ENCODE measurements at regions not wholly inside any gene's neighbourhood (a gene's known extent, or its start where the extent isn't known, plus 50 kb on each side); places are given as distances from the start of the nearest gene placed in this dataset.

DNA sequence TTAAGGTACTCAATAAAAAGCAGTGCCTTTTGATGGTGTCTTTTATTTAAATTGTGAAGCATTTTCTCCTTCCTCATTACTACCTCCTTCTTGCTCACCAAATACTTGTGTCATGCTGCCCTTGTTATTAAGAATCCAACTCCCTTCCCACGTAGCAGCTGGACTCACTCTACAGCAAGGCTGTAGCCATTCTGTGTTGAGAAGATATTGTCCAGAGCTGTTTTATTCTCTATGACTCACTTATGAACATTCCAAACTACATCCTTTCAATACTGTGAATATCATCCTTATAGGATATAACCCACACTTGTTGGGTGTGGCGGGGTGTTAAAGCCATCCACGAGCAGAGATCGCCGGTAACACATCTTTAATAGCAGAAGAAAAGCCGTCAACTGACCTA, 1671.5 kb upstream of the SLC10A2 start:
- DNase-seq (ENCODE audit: low read depth in 1 of 2, low spot score in 1 of 2), result no peak

DNA sequence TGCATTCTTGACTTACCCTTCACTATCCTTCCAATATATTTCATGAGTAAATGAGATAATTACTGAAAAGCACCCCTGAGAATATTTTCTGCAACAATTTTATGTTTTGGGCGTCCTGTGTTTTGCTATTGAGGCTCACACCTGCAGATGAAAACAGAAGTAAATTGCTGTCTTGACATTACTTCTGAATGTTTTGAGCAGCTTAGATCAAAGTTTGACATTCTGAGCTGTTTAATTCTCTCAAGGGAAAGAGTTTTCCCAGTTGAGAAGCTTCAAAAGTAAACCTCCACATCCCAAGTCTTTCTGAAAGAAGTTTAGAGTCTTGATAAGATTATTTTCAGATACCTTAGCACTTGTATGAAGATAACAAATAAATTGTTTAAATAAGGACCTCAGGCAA, 1667.2 kb upstream of the SLC10A2 start:
- DNase-seq (ENCODE audit: low read depth in 1 of 2, low spot score in 1 of 2), result no peak

DNA sequence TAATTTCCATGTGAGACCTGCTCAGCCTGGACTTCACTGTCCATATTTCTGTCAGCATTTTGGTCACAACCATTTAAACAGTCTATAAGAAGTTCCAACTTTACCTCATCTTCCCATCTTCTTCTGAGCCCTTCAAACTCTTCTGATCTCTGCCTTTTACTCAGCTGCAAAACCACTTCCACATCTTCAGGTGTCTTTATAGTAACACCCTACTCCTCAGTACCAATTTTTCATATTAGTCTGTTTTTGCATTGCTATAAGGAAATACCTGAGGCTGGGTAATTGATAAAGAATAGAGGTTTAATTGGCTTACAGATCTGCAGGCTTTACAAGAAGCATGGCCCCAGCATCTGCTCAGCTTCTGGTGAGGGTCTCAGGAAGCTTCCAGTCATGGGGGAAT, 1648.9 kb upstream of the SLC10A2 start:
- no peak for DNase-seq (ENCODE audit: low read depth in 1 of 2, low spot score in 1 of 2)

GRCh38 chr13:104705031-104705750, 1639.0 kb upstream of the SLC10A2 start:
- DNase-seq (ENCODE audit: low read depth in 1 of 2, low spot score in 1 of 2), result no peak

GRCh38 chr13:104701591-104701990, 1635.4 kb upstream of the SLC10A2 start:
- DNase-seq (ENCODE audit: low read depth in 1 of 2, low spot score in 1 of 2), result no peak

- DNase-seq (ENCODE audit: low read depth in 1 of 2, low spot score in 1 of 2), result no peak
Observed at GRCh38 chr13:104694397-104694796, 1628.2 kb upstream of the SLC10A2 start.

DNA sequence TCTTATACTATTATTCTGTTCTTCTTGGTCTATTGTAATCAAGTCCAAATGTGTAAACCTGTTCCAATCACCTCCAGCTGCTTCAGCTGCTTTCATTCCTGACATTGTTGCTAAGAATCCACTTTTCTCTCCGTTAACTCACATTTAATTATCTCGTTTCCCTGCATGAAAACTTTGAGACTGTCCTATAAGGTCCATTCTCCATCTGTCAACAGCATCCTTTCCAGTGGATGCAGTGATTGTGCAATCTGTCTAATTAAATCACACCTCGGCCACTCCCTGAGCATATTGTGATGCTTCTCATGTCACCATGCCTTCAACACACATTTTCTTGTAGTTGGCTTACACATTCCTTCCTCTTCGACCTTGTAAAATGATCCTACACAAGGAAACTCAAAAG, 1626.9 kb upstream of the SLC10A2 start:
- DNase-seq (ENCODE audit: low read depth in 1 of 2, low spot score in 1 of 2), result no peak

DNA sequence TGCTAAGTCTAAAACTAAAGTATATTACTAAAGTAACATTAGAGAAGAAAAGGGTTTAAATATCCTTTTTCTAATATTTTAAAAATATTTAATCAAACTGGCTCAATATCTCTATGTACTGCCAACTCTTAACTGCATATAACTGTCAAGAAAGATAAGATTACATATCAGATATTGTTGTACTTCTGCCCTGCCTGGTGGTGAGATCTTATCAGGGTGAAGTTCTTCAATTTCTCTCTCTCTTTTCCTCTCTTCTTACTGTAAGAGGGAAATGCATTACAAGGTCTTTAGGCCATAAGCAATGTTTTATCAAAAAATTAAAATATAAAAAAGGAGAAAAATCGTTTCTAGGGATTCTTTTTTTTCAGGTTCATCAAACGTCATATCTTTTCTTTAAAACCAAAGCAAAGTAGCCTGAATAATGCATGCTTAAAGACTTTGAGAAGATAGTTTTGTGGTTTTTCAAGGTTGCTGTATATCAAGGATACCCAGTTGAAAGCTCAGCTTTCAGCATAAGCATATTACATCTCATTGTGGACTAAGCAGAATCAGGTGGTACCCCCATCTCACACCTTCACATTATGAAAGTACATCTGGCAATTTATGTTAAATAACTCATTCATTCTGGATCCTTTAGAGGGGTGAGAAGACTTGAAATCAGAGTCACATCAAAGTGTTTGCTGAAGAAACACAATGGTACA, 1625.7 kb upstream of the SLC10A2 start:
- no peak for DNase-seq (ENCODE audit: low read depth in 1 of 2, low spot score in 1 of 2)

DNA sequence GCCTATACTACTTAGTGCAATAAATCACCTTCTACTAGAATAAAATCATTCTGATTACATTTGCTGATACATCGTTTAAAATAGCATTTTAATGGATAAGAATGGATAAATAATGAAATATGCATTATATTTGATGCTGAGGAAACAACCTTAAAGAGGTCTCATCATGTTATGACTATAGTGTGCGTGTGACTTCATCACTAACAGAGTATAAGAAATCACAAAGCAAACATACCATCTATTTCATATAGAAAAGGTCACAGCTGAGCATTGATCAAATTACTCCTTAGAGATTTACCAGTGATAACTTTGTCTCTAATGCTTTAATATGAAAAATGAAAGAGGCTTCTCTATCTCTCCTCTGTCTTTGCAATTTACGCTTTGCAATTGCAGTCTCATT, 1620.3 kb upstream of the SLC10A2 start:
- DNase-seq (ENCODE audit: low read depth in 1 of 2, low spot score in 1 of 2), result no peak

DNA sequence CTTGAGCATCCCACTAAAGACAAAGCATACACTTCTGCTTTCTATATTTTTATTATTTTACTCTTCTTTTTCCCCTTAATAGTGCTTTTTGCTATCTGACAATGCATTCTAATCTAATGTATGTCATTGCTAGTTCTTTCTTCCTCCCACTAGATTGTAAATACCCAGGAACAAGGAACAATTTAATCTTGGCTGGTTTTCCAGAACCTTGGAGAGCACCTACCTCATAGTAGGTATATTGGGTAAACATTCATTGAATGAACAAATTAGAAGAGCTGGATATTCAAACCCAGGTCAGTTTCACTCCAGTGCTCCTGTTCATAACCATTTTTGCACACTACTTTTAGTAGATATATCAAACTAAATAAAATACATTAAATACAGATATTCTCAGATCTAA, 1617.6 kb upstream of the SLC10A2 start:
- no peak for DNase-seq (ENCODE audit: low read depth in 1 of 2, low spot score in 1 of 2)

GRCh38 chr13:104678161-104678560, 1611.9 kb upstream of the SLC10A2 start:
- DNase-seq (ENCODE audit: low read depth in 1 of 2, low spot score in 1 of 2), result no peak

DNA sequence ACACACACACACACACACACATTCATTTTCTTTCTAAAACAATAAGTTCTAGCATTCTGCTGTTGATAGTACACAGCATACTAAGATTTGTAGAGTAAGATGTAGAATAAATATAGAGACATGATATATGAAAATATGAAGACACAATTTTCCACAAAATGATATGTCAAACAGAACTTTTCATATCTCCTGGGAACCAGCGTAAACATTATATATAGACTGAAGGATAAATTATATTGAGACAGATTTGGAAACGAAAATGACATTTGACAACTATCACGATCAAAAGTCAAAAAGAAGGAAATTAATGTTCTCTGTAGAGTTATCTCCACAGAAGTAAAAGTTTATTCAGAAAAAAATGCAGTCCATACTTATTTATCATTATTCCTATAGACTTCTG, 1605.7 kb upstream of the SLC10A2 start:
- DNase-seq (ENCODE audit: low read depth in 1 of 2, low spot score in 1 of 2), result no peak

DNA sequence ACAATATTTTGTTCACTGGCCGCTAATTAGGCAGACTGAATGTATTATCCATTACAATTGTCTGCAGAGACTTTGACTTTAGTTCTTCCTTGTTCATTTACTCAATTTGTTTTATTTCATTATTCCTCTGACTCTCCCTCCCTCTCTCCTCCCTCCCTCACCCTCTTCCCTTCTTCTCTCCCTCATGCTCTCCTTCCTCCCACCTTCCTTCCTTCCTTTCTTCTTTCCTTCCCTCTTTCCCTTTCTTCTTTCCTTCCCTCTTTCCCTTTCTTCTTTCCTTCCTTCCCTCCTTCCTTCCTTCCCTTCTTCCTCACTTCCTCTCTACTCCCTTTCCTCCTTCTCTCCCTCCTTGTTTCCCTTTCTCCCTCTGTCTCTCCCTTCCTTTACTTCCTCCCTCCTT, 1591.0 kb upstream of the SLC10A2 start:
- no peak for DNase-seq (ENCODE audit: low read depth in 1 of 2, low spot score in 1 of 2)

GRCh38 chr13:104650431-104650830, 1584.2 kb upstream of the SLC10A2 start:
- no peak for DNase-seq (ENCODE audit: low read depth in 1 of 2, low spot score in 1 of 2)

DNA sequence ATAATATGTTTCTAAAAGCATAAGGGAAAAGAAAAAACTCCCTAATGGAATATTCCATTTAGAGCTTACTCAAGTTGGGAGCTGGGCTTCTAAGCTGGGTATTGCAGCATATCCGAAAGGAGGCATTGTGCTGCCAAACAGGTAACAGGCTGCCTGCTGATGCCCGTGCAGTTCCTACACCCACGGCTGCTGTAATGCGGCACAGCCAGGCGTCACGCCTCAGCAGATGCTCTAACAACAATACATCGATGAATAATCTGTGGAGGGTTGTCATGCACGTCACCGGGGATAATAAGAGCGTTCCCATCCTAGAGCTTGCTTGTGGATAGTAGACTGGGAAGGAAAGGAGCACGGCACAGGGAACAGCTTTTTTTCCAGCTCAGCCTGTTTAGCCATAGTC, 1582.1 kb upstream of the SLC10A2 start:
- DNase-seq (ENCODE audit: low read depth in 1 of 2, low spot score in 1 of 2), result no peak

DNA sequence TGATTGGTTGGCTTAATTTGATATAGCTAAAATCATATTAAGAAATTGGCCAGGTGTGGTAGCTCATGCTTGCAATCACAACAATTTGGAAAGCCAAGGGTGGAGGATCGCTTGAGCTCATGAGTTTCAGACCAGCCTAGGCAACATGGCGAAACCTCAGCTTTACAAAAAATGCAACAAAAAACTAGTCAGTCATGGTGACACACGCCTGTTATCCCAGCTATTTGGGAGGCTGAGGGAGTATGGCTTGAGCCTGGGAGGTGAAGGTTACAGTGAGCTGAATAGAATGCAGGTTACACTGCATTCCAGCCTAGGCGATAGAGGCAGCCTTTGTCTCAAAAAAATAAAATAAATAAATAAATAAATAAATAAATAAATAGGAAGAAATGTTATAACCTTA, 1579.6 kb upstream of the SLC10A2 start:
- no peak for DNase-seq (ENCODE audit: low read depth in 1 of 2, low spot score in 1 of 2)

DNA sequence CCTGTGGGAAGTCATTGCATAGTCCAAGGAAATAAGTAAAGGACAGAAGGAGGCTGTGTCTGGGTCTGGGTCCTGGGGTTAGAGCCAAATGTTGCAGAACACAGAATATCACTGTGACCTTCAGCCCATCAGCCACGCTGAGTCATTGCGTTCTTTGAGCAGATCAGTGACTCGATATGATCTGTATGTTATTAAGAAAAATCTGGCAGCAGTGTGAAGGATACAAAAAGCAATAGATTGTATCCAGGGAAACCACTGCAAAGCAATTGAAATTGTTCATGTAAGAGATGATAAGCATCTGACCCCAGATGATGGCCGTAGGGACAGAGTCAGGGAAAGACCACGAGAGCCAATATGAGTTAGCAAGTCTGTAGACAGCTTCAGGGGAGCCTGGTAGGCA, 1575.1 kb upstream of the SLC10A2 start:
- no peak for DNase-seq (ENCODE audit: low read depth in 1 of 2, low spot score in 1 of 2)

DNA sequence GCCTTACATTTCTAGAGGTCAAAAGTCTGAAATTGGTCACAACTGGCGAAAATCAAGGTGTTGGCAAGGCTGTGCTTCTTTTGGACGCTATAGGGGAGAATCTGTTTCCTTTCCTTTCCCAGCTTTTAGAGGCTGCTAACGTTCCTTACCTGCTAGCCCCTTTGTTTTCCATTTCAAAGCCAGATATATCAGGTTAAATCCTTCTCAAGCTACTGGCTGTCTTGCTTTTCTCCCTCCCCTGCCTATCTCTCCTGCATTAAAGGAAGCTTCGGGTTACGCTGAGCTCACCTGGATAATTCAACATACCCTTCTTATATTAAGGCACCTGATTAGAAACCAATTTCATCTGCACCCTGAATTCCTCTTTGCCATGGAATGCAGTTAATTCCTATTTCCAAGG, 1569.7 kb upstream of the SLC10A2 start:
- no peak for DNase-seq (ENCODE audit: low read depth in 1 of 2, low spot score in 1 of 2)

- no peak for DNase-seq (ENCODE audit: low read depth in 1 of 2, low spot score in 1 of 2)
Observed at GRCh38 chr13:104634016-104634415, 1567.8 kb upstream of the SLC10A2 start.

DNA sequence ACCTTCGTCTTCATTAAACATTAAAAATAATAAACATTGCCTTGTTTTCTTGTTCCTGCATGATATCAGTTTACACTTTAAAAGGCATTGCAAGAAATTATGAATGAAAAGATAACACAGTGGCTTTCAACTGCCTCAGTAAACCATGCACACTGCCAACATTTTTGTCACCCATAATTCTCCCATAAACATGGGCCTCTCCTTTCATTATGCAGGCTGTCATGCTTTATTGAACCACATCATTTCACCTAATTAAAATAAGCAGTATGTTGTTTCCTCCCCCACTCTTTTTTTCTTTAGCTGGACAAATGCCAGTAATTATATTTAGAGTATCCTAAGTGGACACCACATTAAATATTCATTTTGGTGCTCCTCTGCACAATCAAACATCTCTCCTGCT, 1566.5 kb upstream of the SLC10A2 start:
- DNase-seq (ENCODE audit: low read depth in 1 of 2, low spot score in 1 of 2), result no peak

DNA sequence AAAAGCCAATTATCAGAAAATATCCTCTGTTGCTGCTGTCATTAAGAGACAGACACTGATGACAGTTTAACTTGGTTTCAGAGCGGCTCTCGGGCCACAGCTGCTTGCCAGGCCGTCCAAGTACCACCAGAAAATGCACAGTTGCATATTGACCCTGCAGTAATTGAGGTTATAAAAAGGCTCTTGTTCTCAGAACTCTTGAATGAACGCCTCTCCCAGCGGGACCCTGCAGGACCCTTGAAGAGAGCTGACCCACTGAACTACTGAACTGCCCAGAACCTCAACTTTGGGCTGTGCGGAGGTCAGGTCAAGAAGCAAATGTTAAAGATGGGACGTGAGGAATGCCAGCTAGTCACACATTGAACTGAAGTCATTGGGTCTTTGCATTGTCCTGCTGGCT, 1559.0 kb upstream of the SLC10A2 start:
- no peak for DNase-seq (ENCODE audit: low read depth in 1 of 2, low spot score in 1 of 2)

- no peak for DNase-seq (ENCODE audit: low read depth in 1 of 2, low spot score in 1 of 2)
Observed at GRCh38 chr13:104616990-104617389, 1550.8 kb upstream of the SLC10A2 start.
